ENCODE measurements at regions not wholly inside any gene's neighbourhood (a gene's known extent, or its start where the extent isn't known, plus 50 kb on each side); places are given as distances from the start of the nearest gene placed in this dataset.

GRCh38 chr12:27186022-27186839 lies 57.9 kb upstream of the STK38L start:
- Mint-ChIP-seq H3K9me3 (no peaks in the 10 kb centered on the region), H3K36me3 (ENCODE audit: low read depth) (no peaks in the 10 kb centered on the region), H3K27me3 (ENCODE audit: insufficient read depth, low read depth, poor library complexity) (no peaks in the 10 kb centered on the region), H3K27ac (no peak overlapping the region), H3K4me3 (no peak overlapping the region), H3K4me1 (no peaks in the 10 kb centered on the region)
- H3K36me3 ChIP-seq (ENCODE audit: insufficient read depth), result no peaks in the 10 kb centered on the region
- no peaks in the 10 kb centered on the region for H3K79me2 ChIP-seq (replicated peaks; ENCODE audit: insufficient read depth)
- H3K4me3 ChIP-seq, result no peak overlapping the region
- no peaks in the 10 kb centered on the region for H3K4me1 ChIP-seq (ENCODE audit: insufficient read depth)
- H3K4me2 ChIP-seq, result no peak overlapping the region
- DNase-seq (ENCODE audit: low spot score), result no peak
- no peaks in the 10 kb centered on the region for H4K20me1 ChIP-seq (replicated peaks; ENCODE audit: insufficient read depth)
- no peaks in the 10 kb centered on the region; the same call in 1 of the 2 replicates for H3K9me2 ChIP-seq (ENCODE audit: insufficient read depth)
- no peak overlapping the region for H2AFZ ChIP-seq
- H3K27me3 ChIP-seq (ENCODE audit: insufficient read depth), result no peaks in the 10 kb centered on the region
- TF ChIP-seq POLR2AphosphoS5 (IDR thresholded peaks at IDR 0.05; ENCODE audit: low read depth), result no peak
- no peak for TF ChIP-seq STAT1 (IDR thresholded peaks at IDR 0.05; ENCODE audit: unreplicated experiment)
- TF ChIP-seq, protein P1, sequence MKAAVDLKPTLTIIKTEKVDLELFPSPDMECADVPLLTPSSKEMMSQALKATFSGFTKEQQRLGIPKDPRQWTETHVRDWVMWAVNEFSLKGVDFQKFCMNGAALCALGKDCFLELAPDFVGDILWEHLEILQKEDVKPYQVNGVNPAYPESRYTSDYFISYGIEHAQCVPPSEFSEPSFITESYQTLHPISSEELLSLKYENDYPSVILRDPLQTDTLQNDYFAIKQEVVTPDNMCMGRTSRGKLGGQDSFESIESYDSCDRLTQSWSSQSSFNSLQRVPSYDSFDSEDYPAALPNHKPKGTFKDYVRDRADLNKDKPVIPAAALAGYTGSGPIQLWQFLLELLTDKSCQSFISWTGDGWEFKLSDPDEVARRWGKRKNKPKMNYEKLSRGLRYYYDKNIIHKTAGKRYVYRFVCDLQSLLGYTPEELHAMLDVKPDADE (IDR thresholded peaks at IDR 0.05), result no peak
- TF ChIP-seq CREB1 (CRISPR knock-in tag; IDR thresholded peaks at IDR 0.05; ENCODE audit: low read depth), result no peak
- TF ChIP-seq NANOG (IDR thresholded peaks at IDR 0.05; ENCODE audit: borderline replicate concordance), result no peak
- no peak for TF ChIP-seq ZNF114 (CRISPR knock-in tag; IDR thresholded peaks at IDR 0.05)
- TF ChIP-seq JUNB (IDR thresholded peaks at IDR 0.05; ENCODE audit: unreplicated experiment), result no peak
- no peak for TF ChIP-seq ZNF331 (CRISPR knock-in tag; IDR thresholded peaks at IDR 0.05; ENCODE audit: low read depth)
- TF ChIP-seq, protein P2, sequence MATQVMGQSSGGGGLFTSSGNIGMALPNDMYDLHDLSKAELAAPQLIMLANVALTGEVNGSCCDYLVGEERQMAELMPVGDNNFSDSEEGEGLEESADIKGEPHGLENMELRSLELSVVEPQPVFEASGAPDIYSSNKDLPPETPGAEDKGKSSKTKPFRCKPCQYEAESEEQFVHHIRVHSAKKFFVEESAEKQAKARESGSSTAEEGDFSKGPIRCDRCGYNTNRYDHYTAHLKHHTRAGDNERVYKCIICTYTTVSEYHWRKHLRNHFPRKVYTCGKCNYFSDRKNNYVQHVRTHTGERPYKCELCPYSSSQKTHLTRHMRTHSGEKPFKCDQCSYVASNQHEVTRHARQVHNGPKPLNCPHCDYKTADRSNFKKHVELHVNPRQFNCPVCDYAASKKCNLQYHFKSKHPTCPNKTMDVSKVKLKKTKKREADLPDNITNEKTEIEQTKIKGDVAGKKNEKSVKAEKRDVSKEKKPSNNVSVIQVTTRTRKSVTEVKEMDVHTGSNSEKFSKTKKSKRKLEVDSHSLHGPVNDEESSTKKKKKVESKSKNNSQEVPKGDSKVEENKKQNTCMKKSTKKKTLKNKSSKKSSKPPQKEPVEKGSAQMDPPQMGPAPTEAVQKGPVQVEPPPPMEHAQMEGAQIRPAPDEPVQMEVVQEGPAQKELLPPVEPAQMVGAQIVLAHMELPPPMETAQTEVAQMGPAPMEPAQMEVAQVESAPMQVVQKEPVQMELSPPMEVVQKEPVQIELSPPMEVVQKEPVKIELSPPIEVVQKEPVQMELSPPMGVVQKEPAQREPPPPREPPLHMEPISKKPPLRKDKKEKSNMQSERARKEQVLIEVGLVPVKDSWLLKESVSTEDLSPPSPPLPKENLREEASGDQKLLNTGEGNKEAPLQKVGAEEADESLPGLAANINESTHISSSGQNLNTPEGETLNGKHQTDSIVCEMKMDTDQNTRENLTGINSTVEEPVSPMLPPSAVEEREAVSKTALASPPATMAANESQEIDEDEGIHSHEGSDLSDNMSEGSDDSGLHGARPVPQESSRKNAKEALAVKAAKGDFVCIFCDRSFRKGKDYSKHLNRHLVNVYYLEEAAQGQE (IDR thresholded peaks at IDR 0.05; ENCODE audit: unreplicated experiment), result no peak
- no peak for TF ChIP-seq ZNF462 (CRISPR knock-in tag; IDR thresholded peaks at IDR 0.05)
- TF ChIP-seq CTCF (conservative IDR thresholded peaks at IDR 0.05; ENCODE audit: low read depth in 2 of 2), result no peak
- TF ChIP-seq EZH2phosphoT487 (IDR thresholded peaks at IDR 0.05; ENCODE audit: unreplicated experiment), result no peak
- TF ChIP-seq EZH2 (IDR thresholded peaks at IDR 0.05; ENCODE audit: low read depth, unreplicated experiment), result no peak
- H3F3A ChIP-seq (replicated peaks; ENCODE audit: low read depth), result no peaks in the 10 kb centered on the region
- no peak overlapping the region for H3K27ac ChIP-seq (ENCODE audit: low read depth)
- no peak for ATAC-seq
